AG04450 (cell line): ENCODE measurements at regions not wholly inside any gene's neighbourhood (a gene's known extent, or its start where the extent isn't known, plus 50 kb on each side); places are given as distances from the start of the nearest gene placed in this dataset.

Experiments
- CTCF ChIA-PET: fragments of 300-600, 350-600 bp; formaldehyde crosslinking; extraction: SDS; loops from one replicate; lab custom pipeline; 2022; ENCODE audit warnings: antibody characterized with exemption, inconsistent platforms; lab: Charles Lee
- POLR2A ChIA-PET: fragments of 350-600 bp; formaldehyde crosslinking; extraction: SDS; loops from one replicate; lab custom pipeline; 2021; ENCODE audit warnings: antibody characterized with exemption, inconsistent platforms; lab: Yijun Ruan, JAX
- DNase-seq: peaks from one replicate; pipeline ENCODE4 v3.0.0-alpha.2; 2011; ENCODE audit warnings: low read depth, low spot score
- H3K27ac ChIP-seq: one replicate; pipeline ENCODE4 v1.5.1; 2012; ENCODE audit warnings: low read depth, low read length, control low read depth
- H3K27me3 ChIP-seq: one replicate; pipeline ENCODE4 v1.6.0; 2012; ENCODE audit warnings: low read length; ENCODE audit not compliant: control insufficient read depth, insufficient read depth
- H3K4me3 ChIP-seq: 2 replicates; pipeline ENCODE4 v1.5.1; 2011; ENCODE audit warnings: mild to moderate bottlenecking, low read depth, low read length, control low read depth
- H3K9me3 ChIP-seq: 2 replicates; pipeline ENCODE4 v1.5.1; 2012; ENCODE audit warnings: low read length; ENCODE audit not compliant: control insufficient read depth, insufficient read depth
- TF ChIP-seq, protein P1 (sequence below): IDR thresholded peaks from 2 replicates; pipeline ENCODE4 v1.5.1; 2011; ENCODE audit warnings: low read depth, low read length, control low read depth, inconsistent platforms

GRCh38 chr7:17070231-17070708 is 188.5 kb upstream of the AGR3 start:
- POLR2A ChIA-PET: no interaction called here
- Histone ChIP-seq H3K27ac (no peak overlapping the region), H3K27me3 (no peaks in the 10 kb centered on the region), H3K9me3 (peaks cover 4% of the 10 kb centered on the region; the same call in 1 of the 2 replicates), H3K4me3 (no peak overlapping the region)
- no peak for DNase-seq
- CTCF ChIA-PET: no interaction called here
- TF ChIP-seq, protein P1, sequence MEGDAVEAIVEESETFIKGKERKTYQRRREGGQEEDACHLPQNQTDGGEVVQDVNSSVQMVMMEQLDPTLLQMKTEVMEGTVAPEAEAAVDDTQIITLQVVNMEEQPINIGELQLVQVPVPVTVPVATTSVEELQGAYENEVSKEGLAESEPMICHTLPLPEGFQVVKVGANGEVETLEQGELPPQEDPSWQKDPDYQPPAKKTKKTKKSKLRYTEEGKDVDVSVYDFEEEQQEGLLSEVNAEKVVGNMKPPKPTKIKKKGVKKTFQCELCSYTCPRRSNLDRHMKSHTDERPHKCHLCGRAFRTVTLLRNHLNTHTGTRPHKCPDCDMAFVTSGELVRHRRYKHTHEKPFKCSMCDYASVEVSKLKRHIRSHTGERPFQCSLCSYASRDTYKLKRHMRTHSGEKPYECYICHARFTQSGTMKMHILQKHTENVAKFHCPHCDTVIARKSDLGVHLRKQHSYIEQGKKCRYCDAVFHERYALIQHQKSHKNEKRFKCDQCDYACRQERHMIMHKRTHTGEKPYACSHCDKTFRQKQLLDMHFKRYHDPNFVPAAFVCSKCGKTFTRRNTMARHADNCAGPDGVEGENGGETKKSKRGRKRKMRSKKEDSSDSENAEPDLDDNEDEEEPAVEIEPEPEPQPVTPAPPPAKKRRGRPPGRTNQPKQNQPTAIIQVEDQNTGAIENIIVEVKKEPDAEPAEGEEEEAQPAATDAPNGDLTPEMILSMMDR: no peak

- POLR2A ChIA-PET: no interaction called here
- Histone ChIP-seq H3K27me3 (no peaks in the 10 kb centered on the region), H3K4me3 (no peak overlapping the region), H3K9me3 (no peaks in the 10 kb centered on the region), H3K27ac (no peak overlapping the region)
- no peak for DNase-seq
- CTCF ChIA-PET: interaction anchor here (6.8 kb wide), 1 partner anchor 9 kb away, joined by 48 read pairs; no protein-coding TSS in a partner anchor
- TF ChIP-seq, protein P1: no peak
Measured at GRCh38 chr7:17071866-17072265, 190.1 kb upstream of the AGR3 start.

- Histone ChIP-seq H3K27ac (no peak overlapping the region), H3K4me3 (no peak overlapping the region), H3K9me3 (no peaks in the 10 kb centered on the region), H3K27me3 (no peaks in the 10 kb centered on the region)
- TF ChIP-seq, protein P1: no peak
- ChIA-PET POLR2A (interaction anchor here (0.6 kb wide), 1 partner anchor 63 kb away, joined by 4 read pairs; no protein-coding TSS in a partner anchor), CTCF (interaction anchor here (6.8 kb wide), 1 partner anchor 13 kb away, joined by 48 read pairs; no protein-coding TSS in a partner anchor)
- DNase-seq: no peak
Measured at GRCh38 chr7:17075601-17076255, 193.9 kb upstream of the AGR3 start.

- H3K27me3 ChIP-seq: no peaks in the 10 kb centered on the region
- no peaks in the 10 kb centered on the region for H3K9me3 ChIP-seq
- no peak for DNase-seq
- H3K27ac ChIP-seq: no peak overlapping the region
- ChIA-PET POLR2A (no interaction called here), CTCF (interaction anchor here (6.8 kb wide), 1 partner anchor 15 kb away, joined by 48 read pairs; no protein-coding TSS in a partner anchor)
- TF ChIP-seq, protein P1: no peak
- H3K4me3 ChIP-seq: no peak overlapping the region
Measured at GRCh38 chr7:17078298-17078697, 196.5 kb upstream of the AGR3 start.
